PC-3 (cell line): ENCODE measurements at regions not wholly inside any gene's neighbourhood (a gene's known extent, or its start where the extent isn't known, plus 50 kb on each side); places are given as distances from the start of the nearest gene placed in this dataset.

Experiments
- EZH2 ChIP-seq: fragments of 300-600 bp; sonication (generic); IDR thresholded peaks from one replicate; pipeline ENCODE4 v1.6.1; 2017; ENCODE audit warnings: antibody characterized with exemption, mild to moderate bottlenecking, low read length; ENCODE audit not compliant: unreplicated experiment
- TF ChIP-seq, protein P1 (sequence below): fragments of 300-600 bp; sonication (generic); conservative IDR thresholded peaks from 2 replicates; pipeline ENCODE4 v1.5.1; 2017; ENCODE audit warnings: antibody characterized with exemption, low read depth, mild to moderate bottlenecking, low read length

GRCh38 chr2:18094277-18094676, 215.8 kb downstream of the KCNS3 start:
- TF ChIP-seq, protein P1, sequence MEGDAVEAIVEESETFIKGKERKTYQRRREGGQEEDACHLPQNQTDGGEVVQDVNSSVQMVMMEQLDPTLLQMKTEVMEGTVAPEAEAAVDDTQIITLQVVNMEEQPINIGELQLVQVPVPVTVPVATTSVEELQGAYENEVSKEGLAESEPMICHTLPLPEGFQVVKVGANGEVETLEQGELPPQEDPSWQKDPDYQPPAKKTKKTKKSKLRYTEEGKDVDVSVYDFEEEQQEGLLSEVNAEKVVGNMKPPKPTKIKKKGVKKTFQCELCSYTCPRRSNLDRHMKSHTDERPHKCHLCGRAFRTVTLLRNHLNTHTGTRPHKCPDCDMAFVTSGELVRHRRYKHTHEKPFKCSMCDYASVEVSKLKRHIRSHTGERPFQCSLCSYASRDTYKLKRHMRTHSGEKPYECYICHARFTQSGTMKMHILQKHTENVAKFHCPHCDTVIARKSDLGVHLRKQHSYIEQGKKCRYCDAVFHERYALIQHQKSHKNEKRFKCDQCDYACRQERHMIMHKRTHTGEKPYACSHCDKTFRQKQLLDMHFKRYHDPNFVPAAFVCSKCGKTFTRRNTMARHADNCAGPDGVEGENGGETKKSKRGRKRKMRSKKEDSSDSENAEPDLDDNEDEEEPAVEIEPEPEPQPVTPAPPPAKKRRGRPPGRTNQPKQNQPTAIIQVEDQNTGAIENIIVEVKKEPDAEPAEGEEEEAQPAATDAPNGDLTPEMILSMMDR = no peak
- no peak for TF ChIP-seq EZH2
